Nephron progenitor cell (in vitro differentiated cells): ENCODE measurements at regions not wholly inside any gene's neighbourhood (a gene's known extent, or its start where the extent isn't known, plus 50 kb on each side); places are given as distances from the start of the nearest gene placed in this dataset.

ENCODE experiments used
- DNase-seq: peaks from one replicate; pipeline ENCODE4 v3.0.0; 2021
- H3K27ac Mint-ChIP-seq: 2 replicates; pipeline ENCODE4 v1.8.0; 2021; ENCODE audit warnings: mild to moderate bottlenecking, moderate library complexity, mixed read lengths
- H3K27me3 Mint-ChIP-seq: 2 replicates; pipeline ENCODE4 v1.8.0; 2021; ENCODE audit warnings: mild to moderate bottlenecking, low read depth, mixed read lengths; ENCODE audit not compliant: poor library complexity
- H3K36me3 Mint-ChIP-seq: 2 replicates; pipeline ENCODE4 v1.8.0; 2021; ENCODE audit warnings: low read depth, mixed read lengths
- H3K4me1 Mint-ChIP-seq: 2 replicates; pipeline ENCODE4 v1.8.0; 2021; ENCODE audit warnings: mixed read lengths
- H3K4me3 Mint-ChIP-seq: 2 replicates; pipeline ENCODE4 v1.8.0; 2021; ENCODE audit warnings: mild to moderate bottlenecking, moderate library complexity, mixed read lengths
- H3K9me3 Mint-ChIP-seq: 2 replicates; pipeline ENCODE4 v1.8.0; 2021; ENCODE audit warnings: mild to moderate bottlenecking, moderate library complexity, mixed read lengths
- TF ChIP-seq, protein P1 (sequence below): fragments of 200-600 bp; sonication (generic); IDR thresholded peaks from 2 replicates; pipeline ENCODE4 v1.5.0; 2021; ENCODE audit warnings: antibody characterized with exemption

DNA sequence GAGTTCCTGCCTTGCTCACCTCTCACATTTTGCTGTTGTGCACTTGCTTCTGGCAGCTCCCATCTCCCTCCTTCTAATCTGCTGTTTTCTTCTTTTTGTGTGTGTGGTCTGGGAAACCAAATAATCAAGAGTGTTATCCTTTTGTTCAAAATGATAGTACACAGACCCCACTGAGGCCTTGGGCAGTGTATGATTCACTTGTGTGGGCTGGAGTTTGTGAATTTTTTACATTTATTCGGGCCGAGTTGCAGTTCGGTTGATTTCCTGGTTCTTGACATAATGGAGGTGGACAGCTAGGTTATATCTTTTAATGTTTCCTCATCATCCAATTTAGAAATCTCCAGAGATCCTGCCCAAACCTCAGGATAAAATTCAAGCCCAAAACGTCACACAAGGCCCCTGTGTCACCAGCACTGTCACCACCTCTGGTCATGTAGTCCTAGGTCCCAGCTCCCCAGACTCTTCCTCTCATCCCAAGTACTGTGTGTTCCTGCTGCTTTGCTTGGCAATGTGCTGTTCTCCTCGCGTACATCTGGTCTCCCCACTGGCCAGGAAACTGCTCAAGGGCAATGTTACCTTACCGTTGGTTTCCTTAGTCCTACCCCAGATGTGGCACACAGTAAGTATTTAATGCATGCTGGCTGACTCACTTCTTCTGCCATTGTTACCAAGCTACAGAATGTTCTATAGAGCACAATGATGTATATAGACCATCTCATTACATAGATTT, 55.7 kb upstream of the PHACTR2 start:
- Mint-ChIP-seq H3K4me3 (no peak overlapping the region), H3K27me3 (peaks cover 3% of the 10 kb centered on the region), H3K9me3 (no peaks in the 10 kb centered on the region), H3K4me1 (peaks cover 13% of the 10 kb centered on the region), H3K27ac (no peak overlapping the region), H3K36me3 (no peaks in the 10 kb centered on the region)
- TF ChIP-seq, protein P1, sequence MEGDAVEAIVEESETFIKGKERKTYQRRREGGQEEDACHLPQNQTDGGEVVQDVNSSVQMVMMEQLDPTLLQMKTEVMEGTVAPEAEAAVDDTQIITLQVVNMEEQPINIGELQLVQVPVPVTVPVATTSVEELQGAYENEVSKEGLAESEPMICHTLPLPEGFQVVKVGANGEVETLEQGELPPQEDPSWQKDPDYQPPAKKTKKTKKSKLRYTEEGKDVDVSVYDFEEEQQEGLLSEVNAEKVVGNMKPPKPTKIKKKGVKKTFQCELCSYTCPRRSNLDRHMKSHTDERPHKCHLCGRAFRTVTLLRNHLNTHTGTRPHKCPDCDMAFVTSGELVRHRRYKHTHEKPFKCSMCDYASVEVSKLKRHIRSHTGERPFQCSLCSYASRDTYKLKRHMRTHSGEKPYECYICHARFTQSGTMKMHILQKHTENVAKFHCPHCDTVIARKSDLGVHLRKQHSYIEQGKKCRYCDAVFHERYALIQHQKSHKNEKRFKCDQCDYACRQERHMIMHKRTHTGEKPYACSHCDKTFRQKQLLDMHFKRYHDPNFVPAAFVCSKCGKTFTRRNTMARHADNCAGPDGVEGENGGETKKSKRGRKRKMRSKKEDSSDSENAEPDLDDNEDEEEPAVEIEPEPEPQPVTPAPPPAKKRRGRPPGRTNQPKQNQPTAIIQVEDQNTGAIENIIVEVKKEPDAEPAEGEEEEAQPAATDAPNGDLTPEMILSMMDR: no peak
- DNase-seq: no peak

DNA sequence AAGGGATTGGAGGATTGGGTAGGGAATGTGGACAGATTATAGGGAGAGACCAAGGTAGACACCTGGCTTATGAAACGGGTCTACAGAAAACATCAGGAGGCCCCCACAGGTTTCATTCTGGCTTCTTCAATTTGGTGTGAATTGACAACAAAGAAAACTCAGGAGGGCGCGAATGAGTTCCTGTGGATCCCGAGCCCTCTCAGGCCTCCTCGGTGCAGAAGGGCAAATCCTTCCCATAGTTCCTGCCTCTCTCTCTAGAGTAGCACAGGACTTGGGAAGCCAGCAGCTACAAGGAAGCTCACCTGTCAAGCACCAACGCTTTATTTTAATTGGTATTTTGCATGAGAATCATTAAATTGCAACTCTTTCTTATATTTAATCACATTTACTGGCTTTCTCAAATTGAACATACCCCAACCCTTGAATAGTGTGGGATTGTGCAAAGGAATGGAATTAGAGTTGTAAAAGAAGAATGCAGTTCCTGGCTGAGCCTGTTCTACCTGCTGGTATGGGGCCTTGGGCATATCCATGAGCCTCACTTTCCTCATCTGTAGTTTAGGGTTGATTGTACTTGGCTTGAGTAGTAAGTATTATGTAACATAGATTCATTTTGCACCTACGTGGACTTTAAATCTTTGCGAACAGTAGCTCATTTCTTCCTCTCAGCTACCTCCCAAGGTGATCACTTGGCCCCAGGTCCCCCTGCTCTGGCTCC, 56.4 kb upstream of the PHACTR2 start:
- peaks cover 7% of the 10 kb centered on the region for H3K27me3 Mint-ChIP-seq
- no peak overlapping the region for H3K4me3 Mint-ChIP-seq
- TF ChIP-seq, protein P1: no peak
- no peak for DNase-seq
- no peak overlapping the region for H3K27ac Mint-ChIP-seq
- H3K36me3 Mint-ChIP-seq: no peaks in the 10 kb centered on the region
- H3K4me1 Mint-ChIP-seq: peaks cover 13% of the 10 kb centered on the region
- no peaks in the 10 kb centered on the region for H3K9me3 Mint-ChIP-seq

DNA sequence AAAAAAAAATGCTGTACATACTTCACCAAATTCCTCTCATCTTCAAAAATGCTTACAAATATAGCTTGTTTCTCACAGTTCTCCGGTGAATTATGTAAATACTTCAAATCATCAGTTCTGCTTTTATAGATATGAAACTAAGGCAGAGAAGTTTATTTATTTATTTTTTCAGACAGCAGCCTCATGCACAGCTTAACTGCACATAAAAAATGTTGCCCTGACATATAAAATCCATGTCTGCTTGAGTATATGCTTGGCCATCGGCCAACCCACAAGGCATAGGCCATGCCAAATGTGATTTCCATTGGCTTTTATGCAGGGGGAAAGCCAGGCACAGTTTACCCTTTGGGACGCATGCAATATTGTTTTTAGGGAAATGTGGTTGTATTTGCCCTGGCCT, 57.3 kb upstream of the PHACTR2 start:
- Mint-ChIP-seq H3K4me1 (peaks cover 13% of the 10 kb centered on the region), H3K4me3 (no peak overlapping the region), H3K36me3 (no peaks in the 10 kb centered on the region), H3K9me3 (no peaks in the 10 kb centered on the region), H3K27ac (no peak overlapping the region), H3K27me3 (peaks cover 7% of the 10 kb centered on the region)
- DNase-seq: no peak
- TF ChIP-seq, protein P1: no peak

DNA sequence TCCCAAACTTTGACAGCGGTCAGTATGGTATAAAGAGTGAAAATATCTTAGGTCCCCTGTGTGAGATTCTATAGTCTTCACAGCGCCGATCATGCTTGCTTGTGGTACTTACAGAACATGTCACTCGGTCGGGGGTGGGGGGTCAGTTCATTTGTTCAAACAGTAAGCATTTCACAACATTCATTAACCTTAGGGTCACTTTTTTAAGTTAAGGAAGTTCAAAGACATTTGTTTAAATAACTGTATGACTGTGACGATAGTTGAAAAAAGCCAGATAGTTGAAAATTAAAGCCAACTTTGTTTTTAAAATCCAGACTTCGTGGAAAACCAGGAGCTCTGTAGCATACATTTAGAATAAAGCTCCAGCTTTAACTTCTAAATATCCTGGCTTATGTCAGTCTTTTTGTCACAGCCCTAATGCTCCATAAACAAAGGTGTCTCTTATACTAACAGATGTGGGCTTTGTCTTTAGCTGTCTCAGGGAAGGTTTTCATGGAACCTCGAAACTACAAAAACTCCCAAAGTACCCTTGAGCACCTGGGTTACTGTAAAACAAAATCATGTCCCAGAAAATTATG, 57.9 kb upstream of the PHACTR2 start:
- Mint-ChIP-seq H3K4me3 (no peak overlapping the region), H3K27ac (no peak overlapping the region), H3K27me3 (peaks cover 7% of the 10 kb centered on the region), H3K36me3 (no peaks in the 10 kb centered on the region), H3K4me1 (peaks cover 13% of the 10 kb centered on the region), H3K9me3 (no peaks in the 10 kb centered on the region)
- DNase-seq: no peak
- TF ChIP-seq, protein P1: no peak

DNA sequence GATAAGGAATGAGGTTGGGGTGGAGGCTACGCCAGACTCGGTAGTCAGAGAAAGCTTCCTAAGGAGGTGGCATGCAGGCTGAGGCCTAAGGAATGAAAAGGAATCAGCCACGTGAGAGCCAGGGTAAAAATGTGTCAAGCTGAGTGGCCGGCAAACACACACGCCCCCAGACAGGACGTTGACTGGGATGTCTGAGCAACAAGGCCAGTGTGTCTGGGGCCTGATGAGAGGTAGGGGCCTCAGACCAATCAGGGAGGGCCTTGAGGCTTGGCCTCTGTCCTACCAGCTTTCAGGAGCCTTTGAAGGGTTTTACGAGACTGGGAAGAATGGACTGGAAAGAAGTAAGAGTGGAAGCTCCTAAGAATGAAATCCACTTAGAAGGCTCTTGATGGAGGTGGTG, 61.0 kb upstream of the PHACTR2 start:
- peaks cover under 1% of the 10 kb centered on the region for H3K9me3 Mint-ChIP-seq
- peaks cover 7% of the 10 kb centered on the region for H3K27me3 Mint-ChIP-seq
- peak overlapping the region; percentile 40 for H3K27ac Mint-ChIP-seq
- TF ChIP-seq, protein P1: no peak
- peaks cover 16% of the 10 kb centered on the region for H3K4me1 Mint-ChIP-seq
- H3K36me3 Mint-ChIP-seq: no peaks in the 10 kb centered on the region
- no peak for DNase-seq
- H3K4me3 Mint-ChIP-seq: no peak overlapping the region
